ENCODE measurements at regions not wholly inside any gene's neighbourhood (a gene's known extent, or its start where the extent isn't known, plus 50 kb on each side); places are given as distances from the start of the nearest gene placed in this dataset.
"Not testable (repeated sequence)": the region's sequence is repeated elsewhere in the genome, so short reads cannot be mapped to it uniquely, and the experiment has no call there.

DNA sequence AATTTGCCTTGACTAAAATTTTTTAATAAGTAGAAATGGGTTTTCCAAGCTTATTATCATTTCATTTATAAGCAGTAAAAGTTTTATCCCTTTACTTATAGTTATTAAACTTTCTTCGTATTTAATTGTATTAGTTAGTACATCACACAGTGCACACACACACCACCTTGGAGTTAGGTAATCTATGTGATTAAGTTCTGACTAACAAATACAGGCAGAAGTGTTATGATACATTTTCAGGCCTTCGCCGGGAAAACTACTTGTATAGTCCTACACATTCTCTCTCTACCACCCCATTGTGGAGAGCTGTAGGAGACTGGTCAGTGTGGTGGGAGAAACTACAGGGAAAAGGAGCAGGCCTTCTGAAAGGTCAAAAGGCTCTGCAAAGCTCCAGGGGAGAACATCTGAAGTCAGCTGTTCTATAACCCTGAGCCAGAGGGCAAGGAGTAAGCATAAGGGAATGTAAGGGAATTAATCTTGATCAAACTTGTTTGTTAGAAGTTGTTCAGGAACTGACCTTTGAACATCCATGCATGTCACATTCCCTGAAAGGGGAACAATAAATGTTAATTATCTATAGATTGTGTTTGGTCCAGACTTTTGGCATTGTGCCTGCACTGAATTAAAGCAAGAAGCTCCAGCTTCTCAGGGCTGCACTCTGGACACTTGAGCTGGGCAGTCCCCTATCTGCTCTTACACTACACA, 231.7 kb downstream of the FSIP2 start:
- H3K27me3 ChIP-seq: no peaks in the 10 kb centered on the region
- intact Hi-C loops (cut with DNase I; ENCODE audit: low total_unique reads): no loop called here
- no peak for DNase-seq
- no peak for TF ChIP-seq CTCF (IDR thresholded peaks at IDR 0.05)
- H3K9me3 ChIP-seq: no peaks in the 10 kb centered on the region
- no peak overlapping the region for H3K4me3 ChIP-seq
- H3K27ac ChIP-seq: no peak overlapping the region
- H3K4me1 ChIP-seq: no peaks in the 10 kb centered on the region
- no peaks in the 10 kb centered on the region for H3K36me3 ChIP-seq

- no peak for TF ChIP-seq CTCF (IDR thresholded peaks at IDR 0.05)
- DNase-seq: no peak
- no peaks in the 10 kb centered on the region for H3K36me3 ChIP-seq
- H3K27me3 ChIP-seq: no peaks in the 10 kb centered on the region
- no peaks in the 10 kb centered on the region for H3K4me1 ChIP-seq
- no peak overlapping the region for H3K27ac ChIP-seq
- intact Hi-C loops (cut with DNase I; ENCODE audit: low total_unique reads): no loop called here
- H3K4me3 ChIP-seq: no peak overlapping the region
- no peaks in the 10 kb centered on the region for H3K9me3 ChIP-seq
Measured at GRCh38 chr2:185978634-185979407, 240.2 kb downstream of the FSIP2 start.

DNA sequence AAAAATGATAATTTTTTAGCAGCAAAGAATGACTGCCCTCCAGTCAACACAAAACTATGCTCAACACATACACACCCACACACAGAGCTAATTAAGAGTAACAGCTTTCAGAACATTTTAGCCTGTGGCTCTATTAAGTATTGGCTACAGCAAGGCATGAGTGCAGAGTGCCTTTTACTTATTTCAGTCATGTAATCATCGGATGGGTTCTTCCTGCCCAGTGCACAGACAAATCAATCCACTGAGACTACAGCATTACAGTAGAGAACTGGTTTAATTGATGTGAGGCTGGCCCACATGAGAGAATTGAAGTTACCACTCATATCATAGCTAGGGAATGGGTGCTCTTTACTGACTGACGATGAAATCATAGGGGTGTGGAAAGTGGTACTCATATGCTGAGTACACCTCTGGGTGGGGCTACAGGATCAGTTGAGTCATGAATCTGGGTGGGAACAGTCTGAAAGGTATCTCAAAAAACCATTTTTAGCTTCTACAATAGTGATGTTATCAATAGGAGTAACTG, 241.0 kb downstream of the FSIP2 start:
- no peak for DNase-seq
- intact Hi-C loops (cut with DNase I; ENCODE audit: low total_unique reads): no loop called here
- Histone ChIP-seq H3K4me1 (no peaks in the 10 kb centered on the region), H3K27me3 (no peaks in the 10 kb centered on the region), H3K27ac (no peak overlapping the region), H3K36me3 (no peaks in the 10 kb centered on the region), H3K9me3 (no peaks in the 10 kb centered on the region), H3K4me3 (no peak overlapping the region)
- TF ChIP-seq CTCF (IDR thresholded peaks at IDR 0.05): no peak

- intact Hi-C loops (cut with DNase I; ENCODE audit: low total_unique reads): no loop called here
- H3K27ac ChIP-seq: no peak overlapping the region
- no peak overlapping the region for H3K4me3 ChIP-seq
- H3K27me3 ChIP-seq: no peaks in the 10 kb centered on the region
- no peaks in the 10 kb centered on the region for H3K4me1 ChIP-seq
- no peaks in the 10 kb centered on the region for H3K36me3 ChIP-seq
- DNase-seq: no peak
- H3K9me3 ChIP-seq: no peaks in the 10 kb centered on the region
- no peak for TF ChIP-seq CTCF (IDR thresholded peaks at IDR 0.05)
Measured at GRCh38 chr2:185980944-185981343, 242.3 kb downstream of the FSIP2 start.

DNA sequence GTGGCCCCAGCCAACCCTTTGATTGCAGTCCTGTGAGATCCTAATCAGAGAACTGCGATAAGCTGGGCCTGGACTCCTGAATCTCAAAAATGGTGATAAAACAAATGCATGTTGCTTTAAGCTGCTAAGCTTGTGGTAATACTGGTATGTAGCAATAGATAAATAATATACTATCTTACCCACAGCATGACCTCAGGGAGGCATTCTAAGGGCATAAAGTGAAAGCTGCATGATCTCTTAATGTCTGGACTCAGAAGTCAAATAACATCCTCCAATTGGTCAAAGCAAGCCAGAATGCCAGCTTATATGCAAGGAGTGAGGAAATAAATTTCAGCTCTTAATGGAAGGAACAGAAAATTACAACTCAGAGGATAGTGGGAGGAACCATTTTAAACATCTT, 246.1 kb downstream of the FSIP2 start:
- Histone ChIP-seq H3K27ac (no peak overlapping the region), H3K27me3 (no peaks in the 10 kb centered on the region), H3K9me3 (no peaks in the 10 kb centered on the region), H3K4me1 (no peaks in the 10 kb centered on the region), H3K4me3 (no peak overlapping the region), H3K36me3 (no peaks in the 10 kb centered on the region)
- TF ChIP-seq CTCF (IDR thresholded peaks at IDR 0.05): no peak
- intact Hi-C loops (cut with DNase I; ENCODE audit: low total_unique reads): no loop called here
- DNase-seq: no peak

DNA sequence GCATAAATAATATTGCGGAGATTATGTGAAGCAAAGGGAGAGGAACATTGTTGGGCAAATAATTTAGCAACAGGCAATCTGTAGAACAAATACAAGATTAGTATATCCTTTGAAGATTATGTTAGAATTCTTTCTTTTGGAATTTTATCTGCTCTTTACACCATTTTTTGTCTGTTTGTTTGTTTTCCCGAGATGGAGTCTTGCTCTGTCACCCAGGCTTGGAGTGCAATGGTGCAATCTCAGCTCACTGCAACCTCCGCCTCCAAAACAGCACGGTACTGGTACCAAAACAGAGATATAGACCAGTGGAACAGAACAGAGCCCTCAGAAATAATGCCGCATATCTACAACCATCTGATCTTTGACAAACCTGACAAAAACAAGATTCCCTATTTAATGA, 250.3 kb downstream of the FSIP2 start:
- H3K27ac ChIP-seq; H3K4me3 ChIP-seq; intact Hi-C loops (cut with DNase I; ENCODE audit: low total_unique reads); H3K36me3 ChIP-seq; DNase-seq; H3K9me3 ChIP-seq; H3K27me3 ChIP-seq; H3K4me1 ChIP-seq: not testable (repeated sequence)

Measured in tibial artery (tissue), 4 donors.